PC-3 (cell line): ENCODE measurements at regions not wholly inside any gene's neighbourhood (a gene's known extent, or its start where the extent isn't known, plus 50 kb on each side); places are given as distances from the start of the nearest gene placed in this dataset.

ENCODE experiments used
- ATAC-seq: fragments of 200-7000 bp; cut with Tn5 transposase; 2 replicates; pipeline ENCODE4 v1.9.1; 2020; ENCODE audit warnings: mild to moderate bottlenecking, moderate library complexity
- BruUV-seq: library from RNA; stranded (reverse); fragments of 400-500 nt; replicated peaks from 2 replicates; lab custom pipeline; 2021; lab: Mats Ljungman, UMichigan
- CTCF ChIA-PET: fragments of 300-600 bp; sonication (Branson Sonifier 250); formaldehyde crosslinking; loops from one replicate; lab custom pipeline; 2022; ENCODE audit warnings: antibody characterized with exemption; lab: Charles Lee
- POLR2A ChIA-PET: fragments of 300-600 bp; sonication (Branson Sonifier 250); formaldehyde crosslinking; loops from one replicate; lab custom pipeline; 2022; ENCODE audit warnings: antibody characterized with exemption; ENCODE audit not compliant: unreplicated experiment; lab: Charles Lee
- DNase-seq: peaks from one replicate; pipeline ENCODE4 v3.0.0-alpha.2; 2015
- H2AFZ ChIP-seq: fragments of 300-600 bp; sonication (generic); 2 replicates; pipeline ENCODE4 v1.6.0; 2016; ENCODE audit warnings: antibody characterized with exemption, low read length
- H3F3A ChIP-seq: fragments of 300-600 bp; sonication (generic); one replicate; pipeline ENCODE4 v1.6.0; 2017; ENCODE audit warnings: antibody characterized with exemption, low read length, control low read depth, mild to moderate bottlenecking; ENCODE audit not compliant: unreplicated experiment
- H3K27ac ChIP-seq: fragments of 300-600 bp; sonication (generic); 2 replicates; pipeline ENCODE4 v1.5.1; 2016; ENCODE audit warnings: mild to moderate bottlenecking, low read length
- H3K27me3 ChIP-seq: fragments of 300-600 bp; sonication (generic); 2 replicates; pipeline ENCODE4 v1.6.1; 2016; ENCODE audit warnings: low read length, mixed read lengths
- H3K36me3 ChIP-seq: fragments of 300-600 bp; sonication (generic); 2 replicates; pipeline ENCODE4 v1.6.1; 2016; ENCODE audit warnings: low read depth, mixed run types, low read length, mixed read lengths
- H3K4me1 ChIP-seq: fragments of 300-600 bp; sonication (generic); 2 replicates; pipeline ENCODE4 v1.5.1; 2016; ENCODE audit warnings: low read length; ENCODE audit not compliant: insufficient read depth
- H3K4me2 ChIP-seq: fragments of 300-600 bp; sonication (generic); 2 replicates; pipeline ENCODE4 v1.6.0; 2016; ENCODE audit warnings: low read length
- H3K4me3 ChIP-seq: fragments of 300-600 bp; sonication (generic); 2 replicates; pipeline ENCODE4 v1.5.1; 2016; ENCODE audit warnings: mild to moderate bottlenecking, low read length, mixed read lengths
- H3K79me2 ChIP-seq: fragments of 300-600 bp; sonication (generic); 2 replicates; pipeline ENCODE4 v1.6.1; 2017; ENCODE audit warnings: low read length, mixed read lengths
- H3K9ac ChIP-seq: fragments of 300-600 bp; sonication (generic); 2 replicates; pipeline ENCODE4 v1.6.0; 2016; ENCODE audit warnings: mild to moderate bottlenecking, low read length
- H3K9me2 ChIP-seq: fragments of 300-600 bp; sonication (generic); replicated peaks from 2 replicates; pipeline ENCODE4 v1.6.1; 2016; ENCODE audit warnings: mixed run types, low read length, mixed read lengths
- H3K9me3 ChIP-seq: fragments of 300-600 bp; sonication (generic); 2 replicates; pipeline ENCODE4 v1.6.1; 2016; ENCODE audit warnings: low read length, mixed read lengths
- H4K20me1 ChIP-seq: fragments of 300-600 bp; sonication (generic); 2 replicates; pipeline ENCODE4 v1.6.1; 2016; ENCODE audit warnings: low read length, mixed read lengths
- EZH2 ChIP-seq: fragments of 300-600 bp; sonication (generic); IDR thresholded peaks from one replicate; pipeline ENCODE4 v1.6.1; 2017; ENCODE audit warnings: antibody characterized with exemption, mild to moderate bottlenecking, low read length; ENCODE audit not compliant: unreplicated experiment
- EZH2phosphoT487 ChIP-seq: fragments of 300-600 bp; sonication (generic); IDR thresholded peaks from 2 replicates; pipeline ENCODE4 v1.6.1; 2018; ENCODE audit warnings: mild to moderate bottlenecking, antibody characterized with exemption, low read length, borderline replicate concordance
- intact Hi-C: fragments of 100-400 bp; cut with micrococcal nuclease; formaldehyde crosslinking; loops from 2 replicates; pipeline ENCODE4 v1.9.0; 2023
- TF ChIP-seq, protein P1 (sequence below): fragments of 300-600 bp; sonication (generic); conservative IDR thresholded peaks from 2 replicates; pipeline ENCODE4 v1.5.1; 2017; ENCODE audit warnings: antibody characterized with exemption, low read depth, mild to moderate bottlenecking, low read length

DNA sequence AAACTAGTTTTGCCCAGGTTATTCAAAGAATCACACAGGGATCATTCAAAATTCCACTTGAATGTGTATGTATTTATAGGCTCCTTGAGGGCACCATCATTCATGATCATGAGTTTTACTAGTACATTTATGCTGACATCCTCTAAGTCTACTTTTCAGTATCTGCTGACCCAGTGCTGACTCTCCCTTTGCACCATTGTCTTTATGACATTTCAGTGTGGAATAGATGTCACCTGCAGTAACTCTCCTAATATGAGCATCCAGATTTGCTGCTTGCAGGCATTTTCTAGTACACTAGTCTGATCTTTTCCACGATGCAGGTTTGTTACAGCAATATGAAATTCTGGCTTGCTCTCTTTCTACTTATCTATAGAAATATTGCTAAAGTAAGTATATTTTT lies 1603.5 kb downstream of the SI start:
- Histone ChIP-seq H3K9ac (no peak overlapping the region), H3K9me3 (no peaks in the 10 kb centered on the region), H3K27ac (no peak overlapping the region), H3F3A (no peaks in the 10 kb centered on the region), H3K9me2 (no peaks in the 10 kb centered on the region), H3K36me3 (no peaks in the 10 kb centered on the region), H4K20me1 (no peaks in the 10 kb centered on the region), H3K27me3 (no peaks in the 10 kb centered on the region), H3K4me2 (no peak overlapping the region), H3K4me3 (no peak overlapping the region), H3K79me2 (no peaks in the 10 kb centered on the region), H2AFZ (no peak overlapping the region), H3K4me1 (no peaks in the 10 kb centered on the region)
- DNase-seq (no peak), ATAC-seq (no peak; the same call in 1 of the 2 replicates)
- intact Hi-C loops, result loop anchor here (5.0 kb wide), 2 partner anchors 417 to 1713 kb away; no protein-coding TSS in a partner anchor
- CTCF ChIA-PET, result no interaction called here
- POLR2A ChIA-PET, result no interaction called here
- no TSS peak for BruUV-seq
- no peak for TF ChIP-seq EZH2phosphoT487
- TF ChIP-seq, protein P1, sequence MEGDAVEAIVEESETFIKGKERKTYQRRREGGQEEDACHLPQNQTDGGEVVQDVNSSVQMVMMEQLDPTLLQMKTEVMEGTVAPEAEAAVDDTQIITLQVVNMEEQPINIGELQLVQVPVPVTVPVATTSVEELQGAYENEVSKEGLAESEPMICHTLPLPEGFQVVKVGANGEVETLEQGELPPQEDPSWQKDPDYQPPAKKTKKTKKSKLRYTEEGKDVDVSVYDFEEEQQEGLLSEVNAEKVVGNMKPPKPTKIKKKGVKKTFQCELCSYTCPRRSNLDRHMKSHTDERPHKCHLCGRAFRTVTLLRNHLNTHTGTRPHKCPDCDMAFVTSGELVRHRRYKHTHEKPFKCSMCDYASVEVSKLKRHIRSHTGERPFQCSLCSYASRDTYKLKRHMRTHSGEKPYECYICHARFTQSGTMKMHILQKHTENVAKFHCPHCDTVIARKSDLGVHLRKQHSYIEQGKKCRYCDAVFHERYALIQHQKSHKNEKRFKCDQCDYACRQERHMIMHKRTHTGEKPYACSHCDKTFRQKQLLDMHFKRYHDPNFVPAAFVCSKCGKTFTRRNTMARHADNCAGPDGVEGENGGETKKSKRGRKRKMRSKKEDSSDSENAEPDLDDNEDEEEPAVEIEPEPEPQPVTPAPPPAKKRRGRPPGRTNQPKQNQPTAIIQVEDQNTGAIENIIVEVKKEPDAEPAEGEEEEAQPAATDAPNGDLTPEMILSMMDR, result no peak
- no peak for TF ChIP-seq EZH2

DNA sequence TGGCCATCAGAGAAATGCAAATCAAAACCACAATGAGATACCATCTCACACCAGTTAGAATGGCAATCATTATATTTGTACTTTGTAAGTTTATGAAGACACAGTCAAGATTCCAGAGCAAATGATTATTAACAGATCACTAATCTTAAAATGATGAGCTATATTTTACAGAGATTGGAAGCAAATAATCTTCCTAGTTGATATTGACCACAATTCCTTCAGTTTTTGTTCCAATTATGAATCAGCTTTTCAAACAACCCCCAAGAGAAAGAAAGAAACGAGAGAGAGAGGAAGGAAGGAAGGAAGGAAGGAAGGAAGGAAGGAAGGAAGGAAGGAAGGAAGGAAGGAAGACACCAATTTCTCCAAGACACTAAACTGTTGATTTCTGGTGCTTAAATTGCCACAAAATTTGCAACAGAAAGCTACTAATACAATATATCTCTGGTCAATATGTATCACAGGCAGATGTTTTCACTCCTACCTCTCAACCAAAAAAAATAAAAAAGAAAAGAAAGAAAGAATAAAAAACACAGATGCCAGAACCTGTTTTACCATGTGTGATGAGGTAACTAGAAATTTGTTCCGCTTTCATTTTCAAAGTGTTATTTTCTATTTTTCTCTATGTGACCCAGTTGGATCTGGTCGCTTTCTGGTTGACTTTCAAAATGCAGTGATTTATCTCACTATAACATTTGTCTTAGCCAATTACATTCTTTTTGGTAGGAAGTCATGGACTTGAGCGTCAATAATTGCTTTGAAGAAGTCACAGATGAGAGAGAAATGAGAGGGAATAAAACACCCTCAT lies 1609.6 kb downstream of the SI start:
- Histone ChIP-seq H3K27ac (no peak overlapping the region), H3K27me3 (no peaks in the 10 kb centered on the region), H3K4me1 (no peaks in the 10 kb centered on the region), H3K4me3 (no peak overlapping the region), H3K9me2 (no peaks in the 10 kb centered on the region), H3K36me3 (no peaks in the 10 kb centered on the region), H4K20me1 (no peaks in the 10 kb centered on the region), H3K4me2 (no peak overlapping the region), H2AFZ (no peak overlapping the region), H3F3A (no peaks in the 10 kb centered on the region), H3K9me3 (no peaks in the 10 kb centered on the region), H3K9ac (no peak overlapping the region), H3K79me2 (no peaks in the 10 kb centered on the region)
- intact Hi-C loops, result no loop called here
- ChIA-PET POLR2A (no interaction called here), CTCF (interaction anchor here (0.6 kb wide), 1 partner anchor 10 kb away, joined by 4 read pairs; no protein-coding TSS in a partner anchor)
- no TSS peak for BruUV-seq
- no peak for ATAC-seq
- TF ChIP-seq, protein P1, result no peak
- no peak for TF ChIP-seq EZH2phosphoT487
- no peak for TF ChIP-seq EZH2
- no peak for DNase-seq

DNA sequence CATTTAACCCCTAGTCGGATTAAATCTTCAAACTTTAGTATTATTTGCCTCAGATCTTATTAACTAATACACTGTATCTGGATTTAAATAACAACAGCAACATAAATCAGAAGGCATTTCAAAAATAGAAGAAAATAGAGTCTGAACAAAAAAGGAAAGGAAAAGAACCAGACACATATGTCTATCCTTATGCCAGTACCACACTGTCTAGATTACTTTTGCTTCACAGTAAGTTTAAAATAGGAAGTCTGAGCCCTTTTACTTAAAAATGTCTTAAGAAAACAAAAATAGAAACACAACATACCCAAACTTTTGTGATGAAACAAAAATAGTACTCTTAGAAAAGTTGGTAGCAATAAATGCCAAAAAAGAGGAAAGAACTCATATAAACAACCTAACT lies 1615.8 kb downstream of the SI start:
- Histone ChIP-seq H3K4me2 (no peak overlapping the region), H3K9me2 (no peaks in the 10 kb centered on the region), H2AFZ (no peak overlapping the region), H4K20me1 (no peaks in the 10 kb centered on the region), H3K79me2 (no peaks in the 10 kb centered on the region), H3K4me3 (no peak overlapping the region), H3K9ac (no peak overlapping the region), H3K9me3 (no peaks in the 10 kb centered on the region), H3K27me3 (no peaks in the 10 kb centered on the region), H3K27ac (no peak overlapping the region), H3F3A (no peaks in the 10 kb centered on the region), H3K36me3 (no peaks in the 10 kb centered on the region), H3K4me1 (no peaks in the 10 kb centered on the region)
- ChIA-PET POLR2A (no interaction called here), CTCF (no interaction called here)
- no peak for TF ChIP-seq EZH2phosphoT487
- intact Hi-C loops, result no loop called here
- ATAC-seq (no peak), DNase-seq (no peak)
- BruUV-seq, result no TSS peak
